CD4-positive, alpha-beta T cell (primary cell): ENCODE measurements at regions not wholly inside any gene's neighbourhood (a gene's known extent, or its start where the extent isn't known, plus 50 kb on each side); places are given as distances from the start of the nearest gene placed in this dataset.

Experiments
- ATAC-seq: fragments of 200-7000 bp; cut with Tn5 transposase; one replicate; pipeline ENCODE4 v1.10.0; 2022; ENCODE audit warnings: mild to moderate bottlenecking; ENCODE audit not compliant: poor library complexity
- CTCF ChIA-PET: fragments of 350-600 bp; sonication (Branson Sonifier 250); formaldehyde crosslinking; loops from one replicate; lab custom pipeline; 2021; ENCODE audit warnings: antibody characterized with exemption, inconsistent platforms; lab: Charles Lee
- POLR2A ChIA-PET: fragments of 350-600 bp; sonication (Branson Sonifier 250); formaldehyde crosslinking; loops from one replicate; lab custom pipeline; 2021; ENCODE audit warnings: antibody characterized with exemption, inconsistent platforms; lab: Charles Lee
- DNase-seq, 14 experiments: peaks; one replicate each; pipeline ENCODE4 v3.0.0-alpha.2; 2013 to 2020; ENCODE audit warnings: mixed read lengths in 2 of 14
- H3K27ac ChIP-seq, 2 donors: one replicate each; pipeline versions ENCODE4 v1.5.1 to v1.7.0; 2013; ENCODE audit warnings: low read length in 2 of 2, low read depth in 1 of 2, mild to moderate bottlenecking in 1 of 2
- H3K27me3 ChIP-seq, 2 experiments: 1 replicate in 1 of 2; 2 replicates in 1 of 2; pipeline versions ENCODE4 v1.6.1 to v1.7.0; 2013; ENCODE audit warnings: low read length in 2 of 2, control low read depth in 1 of 2, mild to moderate bottlenecking in 1 of 2, moderate library complexity in 1 of 2; ENCODE audit not compliant: insufficient read depth in 2 of 2, control insufficient read depth in 1 of 2
- H3K36me3 ChIP-seq: one replicate; pipeline ENCODE4 v1.6.1; 2013; ENCODE audit warnings: low read length, control low read depth; ENCODE audit not compliant: insufficient read depth
- H3K4me1 ChIP-seq: one replicate; pipeline ENCODE4 v1.6.1; 2013; ENCODE audit warnings: low read length, control low read depth; ENCODE audit not compliant: insufficient read depth
- H3K4me3 ChIP-seq: one replicate; pipeline ENCODE4 v1.5.1; 2013; ENCODE audit warnings: mild to moderate bottlenecking, low read length, moderate library complexity
- H3K9me3 ChIP-seq, 2 experiments: 1 replicate in 1 of 2; 2 replicates in 1 of 2; pipeline versions ENCODE4 v1.6.1 to v1.7.0; 2013; ENCODE audit warnings: low read length in 2 of 2, mild to moderate bottlenecking in 2 of 2, control low read depth in 1 of 2, moderate library complexity in 1 of 2; ENCODE audit not compliant: control insufficient read depth in 1 of 2, insufficient read depth in 1 of 2
- H3K27ac Mint-ChIP-seq: one replicate; pipeline ENCODE4 v1.8.0; 2020; ENCODE audit warnings: mixed read lengths
- H3K27me3 Mint-ChIP-seq: one replicate; pipeline ENCODE4 v1.8.0; 2021; ENCODE audit warnings: mixed read lengths
- H3K36me3 Mint-ChIP-seq: one replicate; pipeline ENCODE4 v1.8.0; 2021; ENCODE audit warnings: low read depth, mixed read lengths
- H3K4me1 Mint-ChIP-seq: one replicate; pipeline ENCODE4 v1.8.0; 2021; ENCODE audit warnings: low read depth, mixed read lengths
- H3K4me3 Mint-ChIP-seq: one replicate; pipeline ENCODE4 v1.8.0; 2020; ENCODE audit warnings: mild to moderate bottlenecking, mixed read lengths
- H3K9me3 Mint-ChIP-seq: one replicate; pipeline ENCODE4 v1.8.0; 2020; ENCODE audit warnings: mixed read lengths
- CTCF ChIP-seq: fragments of 200-600 bp; IDR thresholded peaks from one replicate; pipeline ENCODE4 v1.8.0; 2022; ENCODE audit warnings: antibody characterized with exemption, mild to moderate bottlenecking
- intact Hi-C, 2 experiments: fragments of 100-400 bp; cut with DNase I in 1 of 2; cut with micrococcal nuclease in 1 of 2; formaldehyde crosslinking; loops; one replicate each; pipeline versions ENCODE4 v1.15.1 to v1.9.0; 2023 to 2025; cut with DNase I, micrococcal nuclease

GRCh38 chr6:165906736-165907135 lies 243.7 kb upstream of the PDE10A start:
- H3K27ac Mint-ChIP-seq = no peak overlapping the region
- ChIA-PET POLR2A (no interaction called here), CTCF (no interaction called here)
- Histone ChIP-seq H3K27me3 (peaks cover 0 to 3% of the 10 kb centered on the region in 2 experiments), H3K9me3 (peaks cover 5 to 9% of the 10 kb centered on the region in 2 experiments), H3K36me3 (no peaks in the 10 kb centered on the region), H3K4me3 (no peak overlapping the region), H3K27ac (no peak overlapping the region), H3K4me1 (no peaks in the 10 kb centered on the region)
- H3K36me3 Mint-ChIP-seq = no peaks in the 10 kb centered on the region
- TF ChIP-seq CTCF = no peak
- ATAC-seq (no peak), DNase-seq (no peak)
- intact Hi-C loops = no loop called here
- H3K9me3 Mint-ChIP-seq = no peaks in the 10 kb centered on the region
- H3K4me1 Mint-ChIP-seq = no peaks in the 10 kb centered on the region
- no peak overlapping the region for H3K4me3 Mint-ChIP-seq
- H3K27me3 Mint-ChIP-seq = peaks cover 13% of the 10 kb centered on the region

GRCh38 chr6:165905744-165906143 lies 242.7 kb upstream of the PDE10A start:
- ChIA-PET POLR2A (no interaction called here), CTCF (no interaction called here)
- H3K36me3 Mint-ChIP-seq = no peaks in the 10 kb centered on the region
- H3K4me1 ChIP-seq = no peaks in the 10 kb centered on the region
- H3K9me3 Mint-ChIP-seq = no peaks in the 10 kb centered on the region
- H3K27ac ChIP-seq = no peak overlapping the region
- no peak for ATAC-seq
- peaks cover 13% of the 10 kb centered on the region for H3K27me3 Mint-ChIP-seq
- no peak overlapping the region for H3K4me3 Mint-ChIP-seq
- no peaks in the 10 kb centered on the region for H3K4me1 Mint-ChIP-seq
- H3K27ac Mint-ChIP-seq = no peak overlapping the region
- H3K27me3 ChIP-seq = peaks cover 0 to 3% of the 10 kb centered on the region in 2 experiments
- no peaks in the 10 kb centered on the region for H3K36me3 ChIP-seq
- peaks cover 5 to 9% of the 10 kb centered on the region in 2 experiments for H3K9me3 ChIP-seq
- intact Hi-C loops = no loop called here
- no peak for TF ChIP-seq CTCF
- no peak for DNase-seq
- H3K4me3 ChIP-seq = no peak overlapping the region

GRCh38 chr6:165900970-165901369 lies 237.9 kb upstream of the PDE10A start:
- Mint-ChIP-seq H3K4me3 (no peak overlapping the region), H3K27ac (no peak overlapping the region), H3K9me3 (no peaks in the 10 kb centered on the region), H3K27me3 (no peaks in the 10 kb centered on the region), H3K36me3 (no peaks in the 10 kb centered on the region), H3K4me1 (no peaks in the 10 kb centered on the region)
- peaks cover 0 to 5% of the 10 kb centered on the region in 2 experiments for H3K27me3 ChIP-seq
- H3K9me3 ChIP-seq = peaks cover 0 to 5% of the 10 kb centered on the region in 2 experiments
- ATAC-seq (no peak), DNase-seq (no peak)
- H3K27ac ChIP-seq = no peak overlapping the region
- ChIA-PET CTCF (no interaction called here), POLR2A (no interaction called here)
- H3K4me3 ChIP-seq = no peak overlapping the region
- intact Hi-C loops = no loop called here
- TF ChIP-seq CTCF = no peak
- H3K4me1 ChIP-seq = no peaks in the 10 kb centered on the region
- H3K36me3 ChIP-seq = no peaks in the 10 kb centered on the region
